GM19240 (cell line): ENCODE measurements at regions not wholly inside any gene's neighbourhood (a gene's known extent, or its start where the extent isn't known, plus 50 kb on each side); places are given as distances from the start of the nearest gene placed in this dataset.
"Not testable (repeated sequence)": the region's sequence is repeated elsewhere in the genome, so short reads cannot be mapped to it uniquely, and the experiment has no call there.

Experiments
- DNase-seq: peaks from one replicate; pipeline ENCODE4 v3.0.0; 2011; ENCODE audit warnings: low spot score; ENCODE audit not compliant: insufficient read length

- no peak for DNase-seq
Measured at GRCh38 chr18:39494211-39494896, 1928.8 kb upstream of the CELF4 start.

- DNase-seq, result no peak
Measured at GRCh38 chr18:39491408-39491807, 1925.8 kb upstream of the CELF4 start.

- no peak for DNase-seq
Measured at GRCh38 chr18:39489431-39489830, 1923.8 kb upstream of the CELF4 start.

GRCh38 chr18:39487932-39488331 is 1922.3 kb upstream of the CELF4 start:
- no peak for DNase-seq

DNA sequence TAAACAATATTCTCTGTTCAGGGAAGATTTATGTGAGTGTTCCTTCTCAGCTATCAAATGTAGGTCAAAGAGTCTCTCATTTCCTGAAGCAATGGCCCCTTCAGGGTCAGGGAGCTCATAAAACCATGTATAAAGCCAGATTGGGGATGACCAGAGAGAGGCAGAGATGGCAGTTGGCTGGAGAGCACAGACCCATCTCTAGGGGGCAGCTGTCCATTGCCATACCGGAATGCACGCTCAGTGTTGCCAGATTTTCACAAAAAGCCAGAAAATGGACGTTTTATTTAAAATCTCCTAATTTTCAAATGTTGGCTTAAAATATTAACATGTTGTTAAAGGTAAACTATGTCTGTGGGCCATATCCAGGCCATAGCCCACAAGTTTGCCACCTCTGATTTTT is 1920.7 kb upstream of the CELF4 start:
- no peak for DNase-seq

- DNase-seq, result no peak
Measured at GRCh38 chr18:39485696-39486095, 1920.1 kb upstream of the CELF4 start.

- no peak for DNase-seq
Measured at GRCh38 chr18:39481281-39481680, 1915.7 kb upstream of the CELF4 start.

GRCh38 chr18:39480494-39481195 is 1915.0 kb upstream of the CELF4 start:
- DNase-seq, result no peak

- DNase-seq, result no peak
Measured at GRCh38 chr18:39464006-39464405, 1898.4 kb upstream of the CELF4 start.

DNA sequence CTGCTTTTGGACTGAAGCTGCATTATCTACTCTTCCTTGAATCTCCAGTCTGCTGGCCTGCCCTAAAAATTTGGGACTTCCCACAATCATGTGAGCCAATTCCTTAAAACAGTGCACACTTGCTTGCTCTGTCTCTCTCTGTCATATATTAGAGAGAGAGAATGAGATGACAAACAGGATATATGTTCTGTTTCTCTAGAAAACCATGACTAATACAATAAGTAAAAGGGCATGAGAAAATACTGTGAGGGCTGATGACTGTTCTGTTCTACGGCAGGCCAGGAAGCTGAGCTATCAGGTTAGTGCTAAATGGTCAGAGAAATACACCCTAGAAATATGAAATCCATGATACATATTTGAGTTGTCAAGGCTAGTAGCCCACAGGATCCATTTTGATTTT is 1896.8 kb upstream of the CELF4 start:
- DNase-seq, result no peak

GRCh38 chr18:39460136-39460535 is 1894.5 kb upstream of the CELF4 start:
- no peak for DNase-seq

DNA sequence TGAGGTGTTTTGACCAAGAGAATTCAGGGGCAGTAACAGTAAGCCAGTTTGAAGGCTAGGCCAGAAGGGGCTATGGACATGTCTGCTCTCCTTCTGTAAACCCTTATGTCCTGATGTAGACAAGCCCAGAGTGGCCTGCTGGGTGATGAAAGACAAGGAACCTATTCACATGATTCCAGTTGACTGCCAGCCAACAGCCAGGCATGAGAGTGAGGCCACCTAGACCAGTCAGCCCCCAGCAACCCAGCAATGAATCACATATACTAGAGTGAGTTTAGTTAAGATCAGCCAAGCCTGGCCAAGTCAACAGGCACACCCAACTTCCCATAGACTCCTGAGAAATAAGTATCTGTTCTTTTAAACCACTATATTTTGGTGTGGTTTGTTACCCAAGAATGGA is 1889.7 kb upstream of the CELF4 start:
- DNase-seq, result no peak

GRCh38 chr18:39454866-39455265 is 1889.3 kb upstream of the CELF4 start:
- DNase-seq, result no peak

- DNase-seq, result no peak
Measured at GRCh38 chr18:39453882-39454281, 1888.3 kb upstream of the CELF4 start.

DNA sequence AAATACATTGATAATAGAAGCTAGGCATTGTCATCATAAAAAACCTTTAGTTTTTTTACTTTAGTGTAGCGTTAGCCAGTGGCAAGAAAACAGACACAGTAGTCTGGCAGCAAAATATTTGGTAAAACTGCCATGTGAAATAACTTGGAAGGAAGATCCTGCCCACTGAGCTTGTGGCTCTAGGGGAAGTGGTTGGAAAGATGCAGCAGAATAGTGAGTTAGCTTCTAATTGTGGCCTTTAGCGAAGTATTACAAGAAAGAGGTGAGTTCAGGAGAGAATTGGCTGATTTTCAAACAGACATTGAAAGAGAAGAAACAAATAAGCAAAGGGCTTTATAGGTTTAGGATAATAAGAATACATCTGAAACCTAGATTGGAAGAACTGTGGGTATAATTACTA is 1887.8 kb upstream of the CELF4 start:
- no peak for DNase-seq

DNA sequence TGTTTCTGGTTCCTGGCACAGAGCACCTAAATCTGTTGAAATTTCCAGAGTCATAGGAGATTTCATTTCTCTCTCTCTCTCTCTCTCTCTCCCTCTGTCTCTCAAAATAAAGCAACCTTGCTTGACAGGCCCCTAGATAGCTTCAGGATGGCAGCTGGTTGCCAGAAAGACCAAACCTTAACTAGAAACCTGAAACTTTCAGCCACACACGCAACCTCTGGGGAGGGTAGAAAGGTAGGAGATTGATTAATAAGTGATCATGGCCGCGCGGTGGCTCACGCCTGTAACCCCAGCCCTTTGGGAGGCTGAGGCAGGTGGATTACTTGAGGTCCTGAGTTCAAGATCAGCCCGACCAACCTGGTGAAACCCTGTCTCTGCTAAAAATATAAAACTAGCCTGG is 1885.4 kb upstream of the CELF4 start:
- no peak for DNase-seq

DNA sequence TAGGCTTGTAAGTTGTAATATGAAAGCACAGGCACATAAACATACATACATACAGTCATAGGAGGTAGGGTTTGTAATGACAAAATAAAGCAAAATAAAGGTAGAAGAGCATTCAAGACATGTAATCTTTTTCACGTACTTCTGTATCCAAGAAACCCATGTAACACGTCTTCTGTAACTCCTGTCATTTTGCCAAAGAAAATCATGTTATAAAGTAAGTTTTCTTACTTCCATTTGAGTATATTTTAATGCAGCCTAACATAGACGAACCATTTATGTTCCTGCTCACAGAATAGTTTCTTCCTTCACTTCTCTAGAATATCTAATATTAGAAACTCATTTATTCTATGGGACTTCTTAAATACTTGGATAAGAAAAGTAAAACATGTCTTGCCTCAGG is 1884.0 kb upstream of the CELF4 start:
- no peak for DNase-seq

- DNase-seq, result no peak
Measured at GRCh38 chr18:39448942-39449341, 1883.3 kb upstream of the CELF4 start.

DNA sequence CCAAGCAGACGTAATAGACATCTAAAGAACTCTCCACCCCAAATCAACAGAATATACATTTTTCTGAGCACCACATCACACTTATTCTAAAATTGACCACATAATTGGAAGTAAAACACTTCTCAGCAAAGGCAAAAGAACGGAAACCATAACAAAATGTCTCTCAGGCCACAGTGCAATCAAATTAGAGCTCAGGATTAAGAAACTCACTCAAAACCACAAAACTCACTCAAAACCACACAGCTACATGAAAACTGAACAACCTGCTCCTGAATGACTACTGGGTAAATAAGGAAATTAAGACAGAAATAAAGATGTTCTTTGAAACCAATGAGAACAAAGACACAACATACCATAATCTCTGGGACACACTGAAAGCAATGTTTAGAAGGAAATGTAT is 1879.4 kb upstream of the CELF4 start:
- DNase-seq, result not testable (repeated sequence)

- DNase-seq, result no peak
Measured at GRCh38 chr18:39441648-39442047, 1876.0 kb upstream of the CELF4 start.

- no peak for DNase-seq
Measured at GRCh38 chr18:39435996-39436395, 1870.4 kb upstream of the CELF4 start.

GRCh38 chr18:39435209-39435608 is 1869.6 kb upstream of the CELF4 start:
- DNase-seq, result no peak

GRCh38 chr18:39434223-39434920 is 1868.8 kb upstream of the CELF4 start:
- DNase-seq, result no peak
